AG04450 (cell line): ENCODE measurements at regions not wholly inside any gene's neighbourhood (a gene's known extent, or its start where the extent isn't known, plus 50 kb on each side); places are given as distances from the start of the nearest gene placed in this dataset.

Experiments used
- CTCF ChIA-PET: fragments of 300-600, 350-600 bp; formaldehyde crosslinking; extraction: SDS; loops from one replicate; lab custom pipeline; 2022; ENCODE audit warnings: antibody characterized with exemption, inconsistent platforms; lab: Charles Lee
- POLR2A ChIA-PET: fragments of 350-600 bp; formaldehyde crosslinking; extraction: SDS; loops from one replicate; lab custom pipeline; 2021; ENCODE audit warnings: antibody characterized with exemption, inconsistent platforms; lab: Yijun Ruan, JAX
- DNase-seq: peaks from one replicate; pipeline ENCODE4 v3.0.0-alpha.2; 2011; ENCODE audit warnings: low read depth, low spot score
- H3K27ac ChIP-seq: one replicate; pipeline ENCODE4 v1.5.1; 2012; ENCODE audit warnings: low read depth, low read length, control low read depth
- H3K27me3 ChIP-seq: one replicate; pipeline ENCODE4 v1.6.0; 2012; ENCODE audit warnings: low read length; ENCODE audit not compliant: control insufficient read depth, insufficient read depth
- H3K4me3 ChIP-seq: 2 replicates; pipeline ENCODE4 v1.5.1; 2011; ENCODE audit warnings: mild to moderate bottlenecking, low read depth, low read length, control low read depth
- H3K9me3 ChIP-seq: 2 replicates; pipeline ENCODE4 v1.5.1; 2012; ENCODE audit warnings: low read length; ENCODE audit not compliant: control insufficient read depth, insufficient read depth
- TF ChIP-seq, protein P1 (sequence below): IDR thresholded peaks from 2 replicates; pipeline ENCODE4 v1.5.1; 2011; ENCODE audit warnings: low read depth, low read length, control low read depth, inconsistent platforms

DNA sequence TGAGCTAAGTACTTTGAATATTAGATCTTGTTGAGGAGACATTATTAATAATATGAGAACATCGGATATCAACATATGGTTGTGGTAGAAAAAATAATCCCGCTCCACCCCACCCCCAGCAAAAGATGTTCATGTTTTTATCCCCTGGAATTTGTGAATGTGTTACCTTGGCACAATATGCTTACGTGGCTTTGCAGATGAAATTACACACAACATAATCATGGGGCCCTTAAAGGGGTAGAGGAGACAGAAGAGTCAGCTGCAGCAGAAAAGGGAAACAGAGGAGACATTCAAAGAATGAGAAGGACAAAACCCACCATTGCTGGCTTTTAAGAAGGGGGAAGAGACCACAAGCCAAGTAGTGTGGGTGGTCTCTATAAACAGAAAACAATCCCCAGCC lies 104.1 kb downstream of the SEC16B start:
- Histone ChIP-seq H3K27me3 (no peaks in the 10 kb centered on the region), H3K9me3 (no peaks in the 10 kb centered on the region), H3K27ac (no peak overlapping the region), H3K4me3 (no peak overlapping the region)
- ChIA-PET CTCF (no interaction called here), POLR2A (no interaction called here)
- DNase-seq = no peak
- TF ChIP-seq, protein P1, sequence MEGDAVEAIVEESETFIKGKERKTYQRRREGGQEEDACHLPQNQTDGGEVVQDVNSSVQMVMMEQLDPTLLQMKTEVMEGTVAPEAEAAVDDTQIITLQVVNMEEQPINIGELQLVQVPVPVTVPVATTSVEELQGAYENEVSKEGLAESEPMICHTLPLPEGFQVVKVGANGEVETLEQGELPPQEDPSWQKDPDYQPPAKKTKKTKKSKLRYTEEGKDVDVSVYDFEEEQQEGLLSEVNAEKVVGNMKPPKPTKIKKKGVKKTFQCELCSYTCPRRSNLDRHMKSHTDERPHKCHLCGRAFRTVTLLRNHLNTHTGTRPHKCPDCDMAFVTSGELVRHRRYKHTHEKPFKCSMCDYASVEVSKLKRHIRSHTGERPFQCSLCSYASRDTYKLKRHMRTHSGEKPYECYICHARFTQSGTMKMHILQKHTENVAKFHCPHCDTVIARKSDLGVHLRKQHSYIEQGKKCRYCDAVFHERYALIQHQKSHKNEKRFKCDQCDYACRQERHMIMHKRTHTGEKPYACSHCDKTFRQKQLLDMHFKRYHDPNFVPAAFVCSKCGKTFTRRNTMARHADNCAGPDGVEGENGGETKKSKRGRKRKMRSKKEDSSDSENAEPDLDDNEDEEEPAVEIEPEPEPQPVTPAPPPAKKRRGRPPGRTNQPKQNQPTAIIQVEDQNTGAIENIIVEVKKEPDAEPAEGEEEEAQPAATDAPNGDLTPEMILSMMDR = no peak

DNA sequence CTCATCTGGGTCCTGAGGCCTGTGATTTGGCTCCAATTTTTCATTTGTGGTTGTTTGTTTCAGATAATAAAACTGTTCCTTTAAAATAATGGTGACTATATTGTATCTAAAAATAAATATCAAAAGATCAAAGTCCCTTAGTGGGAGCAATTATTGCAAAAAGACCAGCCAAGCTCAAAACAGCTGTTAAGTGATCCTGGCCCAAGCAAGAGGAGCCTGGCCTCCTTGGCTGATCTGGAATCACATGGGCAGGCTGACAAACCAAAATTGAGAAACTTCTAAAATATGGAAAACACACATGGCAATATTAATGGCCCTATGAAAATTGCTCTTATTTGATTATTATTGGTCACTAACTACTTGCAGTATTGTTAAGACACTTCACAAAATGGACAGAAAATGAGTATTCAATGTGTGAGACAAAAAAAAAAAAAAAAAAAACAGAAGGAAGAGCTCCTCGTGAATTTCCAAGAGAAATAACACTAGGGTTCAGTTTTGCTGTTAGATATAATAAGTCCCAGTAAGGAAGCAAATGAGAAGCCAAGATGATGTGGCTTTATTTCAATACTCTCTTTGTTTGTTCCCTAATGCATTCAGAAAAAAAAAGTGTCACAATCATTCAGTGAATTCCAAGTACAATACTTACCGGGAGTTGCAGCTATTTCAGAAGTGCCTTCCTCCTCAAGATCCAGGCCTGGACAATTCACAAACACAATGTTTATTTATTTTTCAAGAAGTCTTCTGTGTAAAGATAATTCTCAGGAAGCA lies 105.1 kb downstream of the SEC16B start:
- Histone ChIP-seq H3K4me3 (no peak overlapping the region), H3K27ac (no peak overlapping the region), H3K9me3 (no peaks in the 10 kb centered on the region), H3K27me3 (no peaks in the 10 kb centered on the region)
- DNase-seq = no peak
- POLR2A ChIA-PET = no interaction called here
- CTCF ChIA-PET = interaction anchor here (0.6 to 0.8 kb wide), 2 partner anchors 15 to 84 kb away, joined by 3 to 4 read pairs; no protein-coding TSS in a partner anchor
- TF ChIP-seq, protein P1 = no peak

GRCh38 chr1:177863796-177864195 lies 106.1 kb downstream of the SEC16B start:
- POLR2A ChIA-PET = no interaction called here
- no peaks in the 10 kb centered on the region for H3K9me3 ChIP-seq
- CTCF ChIA-PET = interaction anchor here (0.9 kb wide), 1 partner anchor 50 kb away, joined by 3 read pairs; no protein-coding TSS in a partner anchor
- no peaks in the 10 kb centered on the region for H3K27me3 ChIP-seq
- no peak overlapping the region for H3K4me3 ChIP-seq
- DNase-seq = no peak
- H3K27ac ChIP-seq = no peak overlapping the region
- TF ChIP-seq, protein P1 = no peak

DNA sequence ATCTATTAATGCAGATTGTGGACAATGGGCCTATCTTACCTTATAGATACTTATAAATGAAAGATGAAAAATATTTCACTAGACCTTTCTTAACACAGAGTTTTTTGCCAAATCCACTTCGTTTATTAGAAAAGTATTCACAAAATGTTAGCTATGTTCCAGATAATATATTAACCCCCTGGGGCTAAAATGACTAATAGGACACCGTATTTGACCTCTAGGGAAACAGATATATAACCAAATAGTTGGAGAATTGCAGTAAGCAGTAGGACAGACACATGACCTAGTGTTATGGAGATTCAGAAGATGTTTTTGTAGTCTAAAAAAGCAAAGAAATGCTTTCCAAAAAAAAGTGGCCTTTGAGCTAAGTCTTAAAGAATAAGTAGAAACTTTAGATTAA lies 106.9 kb downstream of the SEC16B start:
- ChIA-PET POLR2A (no interaction called here), CTCF (interaction anchor here (0.9 kb wide), 1 partner anchor 51 kb away, joined by 3 read pairs; no protein-coding TSS in a partner anchor)
- H3K4me3 ChIP-seq = no peak overlapping the region
- no peak overlapping the region for H3K27ac ChIP-seq
- DNase-seq = no peak
- no peaks in the 10 kb centered on the region for H3K9me3 ChIP-seq
- H3K27me3 ChIP-seq = no peaks in the 10 kb centered on the region
- TF ChIP-seq, protein P1 = no peak

DNA sequence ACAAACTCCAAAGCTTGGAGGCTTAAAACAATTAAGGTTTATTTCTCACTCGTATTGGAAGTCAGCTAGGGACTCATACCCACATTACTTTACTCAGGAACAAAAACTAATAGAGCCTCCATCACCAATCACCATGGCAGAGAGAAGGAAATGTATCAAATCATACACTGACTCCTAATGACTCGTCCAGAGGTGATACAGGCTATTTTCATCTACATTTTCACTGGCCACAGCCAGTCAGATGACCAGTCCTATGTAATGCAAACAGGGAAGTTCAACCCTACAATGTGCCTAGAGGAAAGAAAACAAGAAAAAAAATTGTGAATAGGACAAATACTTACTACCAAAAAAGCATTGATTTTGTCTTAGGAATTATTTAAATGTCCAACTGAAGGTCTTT lies 110.3 kb downstream of the SEC16B start:
- H3K4me3 ChIP-seq = no peak overlapping the region
- ChIA-PET CTCF (interaction anchor here (2.2 kb wide), 1 partner anchor 10 kb away, joined by 7 read pairs; no protein-coding TSS in a partner anchor), POLR2A (no interaction called here)
- H3K27me3 ChIP-seq = no peaks in the 10 kb centered on the region
- no peak for DNase-seq
- TF ChIP-seq, protein P1 = no peak
- H3K9me3 ChIP-seq = no peaks in the 10 kb centered on the region
- H3K27ac ChIP-seq = no peak overlapping the region
